Globus pallidus (tissue), 1 donor: ENCODE measurements at regions not wholly inside any gene's neighbourhood (a gene's known extent, or its start where the extent isn't known, plus 50 kb on each side); places are given as distances from the start of the nearest gene placed in this dataset.
"Not testable (repeated sequence)": the region's sequence is repeated elsewhere in the genome, so short reads cannot be mapped to it uniquely, and the experiment has no call there.

Experiments
- DNase-seq: peaks from one replicate; pipeline ENCODE4 v3.0.0-alpha.2; 2015; ENCODE audit warnings: low spot score

DNA sequence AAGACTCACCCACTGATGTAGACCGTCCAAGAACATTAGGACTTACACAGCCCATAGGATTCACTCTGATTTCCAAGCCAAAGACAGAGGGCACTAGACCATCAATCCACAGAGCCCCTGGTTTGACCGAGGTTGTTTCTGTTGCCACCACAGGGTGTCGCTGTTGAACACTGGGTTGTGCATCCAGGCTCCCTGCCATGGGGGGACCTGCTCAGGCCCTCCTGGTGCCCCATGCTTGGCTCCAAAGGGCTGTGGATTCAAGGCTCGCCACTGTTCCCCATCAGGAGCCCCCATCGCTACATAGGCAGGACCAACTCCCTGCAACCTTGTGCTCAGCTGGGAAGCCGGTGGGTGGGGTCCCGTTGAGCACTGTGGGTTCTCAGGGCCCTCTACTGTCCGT, 128.0 kb upstream of the ANO1 start:
- no peak for DNase-seq

DNA sequence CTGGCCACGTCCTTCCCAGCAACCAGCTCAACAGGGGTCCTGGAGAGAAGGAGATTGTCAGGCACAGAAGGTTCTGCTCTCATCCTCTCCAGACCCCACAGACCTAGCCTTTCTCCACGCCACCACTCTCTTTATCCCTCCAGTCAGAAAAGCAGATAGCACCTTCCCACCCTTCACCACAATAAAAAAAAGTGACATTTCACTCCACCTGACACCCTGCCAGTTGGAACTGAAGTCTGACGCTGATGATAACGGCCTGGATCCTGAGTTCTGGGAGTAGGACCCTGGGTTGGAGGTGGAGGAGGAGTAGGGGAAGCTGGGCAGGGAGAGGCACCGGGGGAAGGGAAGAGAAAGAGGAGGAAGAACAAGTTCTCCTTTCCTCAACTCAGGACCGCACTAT, 127.5 kb upstream of the ANO1 start:
- DNase-seq, result no peak

GRCh38 chr11:69951821-69952220, 126.3 kb upstream of the ANO1 start:
- DNase-seq, result no peak

- DNase-seq, result not testable (repeated sequence)
Measured at GRCh38 chr11:69952229-69952975, 125.7 kb upstream of the ANO1 start.

- DNase-seq, result no peak
Measured at GRCh38 chr11:69953356-69953755, 124.8 kb upstream of the ANO1 start.

DNA sequence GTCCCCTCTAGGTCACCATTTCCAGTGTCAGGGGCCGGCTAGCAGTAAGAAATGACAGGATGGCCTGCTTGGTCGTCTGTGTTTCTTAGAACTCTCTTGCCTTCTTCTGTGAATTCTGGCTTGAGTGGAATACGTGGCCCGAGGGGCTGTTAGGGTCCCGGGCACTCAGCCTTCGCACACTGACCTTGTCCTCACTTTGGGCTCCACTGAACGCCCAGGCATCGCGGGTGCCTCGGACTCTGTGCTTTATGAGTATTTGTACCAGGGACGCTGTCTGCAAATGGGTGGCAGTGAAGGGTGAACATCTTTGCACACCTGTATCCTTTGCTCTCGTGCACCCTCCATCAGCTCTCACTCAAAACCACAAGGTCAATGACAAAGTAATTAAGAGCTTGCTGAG, 123.4 kb upstream of the ANO1 start:
- no peak for DNase-seq

DNA sequence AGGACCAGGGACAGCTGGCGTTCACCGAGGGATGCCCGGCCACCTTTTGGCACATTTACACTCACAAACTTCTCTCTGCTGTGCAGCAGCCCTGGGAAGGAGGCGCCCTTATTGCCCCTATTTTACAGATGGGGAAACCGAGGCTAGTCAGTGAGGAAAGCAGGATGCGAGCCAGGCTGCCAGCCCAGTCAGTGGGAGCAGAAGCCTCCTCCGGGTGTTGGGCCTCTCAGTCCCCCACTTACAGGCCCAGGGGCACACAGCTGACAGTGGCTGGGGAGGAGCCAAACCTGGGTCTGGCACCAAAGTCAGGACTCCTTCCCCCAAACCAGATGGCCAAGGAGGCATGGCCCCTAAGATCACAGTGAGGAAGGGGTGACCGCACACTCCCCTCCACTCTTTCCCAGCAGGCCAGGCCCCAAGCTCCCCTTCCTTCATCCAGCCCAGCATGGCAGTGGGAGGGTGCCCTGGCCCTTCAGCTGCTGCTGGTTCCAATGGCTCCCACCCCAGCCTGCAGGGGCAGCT, 121.4 kb upstream of the ANO1 start:
- no peak for DNase-seq

DNA sequence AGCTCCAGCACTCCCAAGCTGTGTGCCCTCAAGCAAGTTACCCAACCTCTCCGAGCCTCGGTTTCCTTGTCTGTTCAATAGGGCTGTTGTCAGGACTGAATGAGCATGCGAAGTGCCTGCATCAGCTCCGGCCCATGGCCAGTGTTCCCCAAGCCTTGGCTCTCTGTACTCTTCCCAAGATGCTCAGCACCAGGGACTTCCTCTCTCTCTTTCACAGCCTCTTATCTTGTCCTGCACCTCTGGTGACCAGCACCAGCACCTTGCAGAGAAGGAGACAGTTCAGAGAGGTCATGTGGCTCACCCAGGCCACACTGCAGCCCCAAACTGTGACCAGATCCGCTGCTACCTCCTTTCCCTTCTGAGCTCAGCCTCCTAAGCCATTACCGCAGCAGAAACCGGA, 120.3 kb upstream of the ANO1 start:
- no peak for DNase-seq

GRCh38 chr11:69958308-69958707, 119.8 kb upstream of the ANO1 start:
- no peak for DNase-seq

DNA sequence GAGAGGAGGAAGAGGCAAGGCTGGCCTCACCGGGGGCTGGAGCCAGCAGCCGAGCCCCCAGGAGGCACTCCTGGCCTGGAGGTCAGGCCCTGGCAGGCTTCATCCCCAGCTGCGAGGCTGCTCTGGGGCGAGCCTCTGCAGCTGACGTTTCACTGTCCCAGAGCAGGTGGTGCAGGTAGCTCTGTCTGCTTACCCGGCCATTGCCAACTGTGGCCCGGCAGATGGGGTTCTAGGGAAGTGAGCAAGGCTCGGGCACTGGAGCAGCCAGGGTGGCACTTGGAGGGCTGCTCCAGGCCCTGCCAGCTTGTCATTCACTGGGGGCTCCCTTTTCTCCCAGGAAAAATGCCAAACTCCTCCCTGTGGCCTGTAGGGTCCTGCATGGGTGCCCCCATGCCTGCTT, 118.7 kb upstream of the ANO1 start:
- no peak for DNase-seq

- no peak for DNase-seq
Measured at GRCh38 chr11:69961738-69962137, 116.4 kb upstream of the ANO1 start.

GRCh38 chr11:69962152-69962551, 116.0 kb upstream of the ANO1 start:
- no peak for DNase-seq

GRCh38 chr11:69963533-69964246, 114.4 kb upstream of the ANO1 start:
- no peak for DNase-seq

DNA sequence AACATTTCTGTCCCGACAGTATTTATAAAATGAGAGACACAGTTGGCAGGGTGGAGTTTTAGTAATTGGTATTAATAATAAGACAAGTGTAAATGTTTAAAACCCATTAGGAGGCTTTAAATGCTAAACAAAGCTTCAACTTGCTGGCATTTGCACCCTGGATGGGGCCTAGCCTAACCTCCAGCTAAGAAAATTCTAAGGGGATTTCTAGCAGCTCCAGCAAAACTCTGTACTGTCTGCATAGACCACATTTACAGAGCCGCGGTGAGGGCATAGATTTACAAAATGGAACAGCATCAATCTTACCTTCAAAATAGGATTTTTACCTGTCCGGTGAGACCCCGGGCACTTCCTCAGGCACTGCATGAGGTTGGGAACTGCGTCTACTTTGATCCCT, 113.9 kb upstream of the ANO1 start:
- DNase-seq, result no peak

DNA sequence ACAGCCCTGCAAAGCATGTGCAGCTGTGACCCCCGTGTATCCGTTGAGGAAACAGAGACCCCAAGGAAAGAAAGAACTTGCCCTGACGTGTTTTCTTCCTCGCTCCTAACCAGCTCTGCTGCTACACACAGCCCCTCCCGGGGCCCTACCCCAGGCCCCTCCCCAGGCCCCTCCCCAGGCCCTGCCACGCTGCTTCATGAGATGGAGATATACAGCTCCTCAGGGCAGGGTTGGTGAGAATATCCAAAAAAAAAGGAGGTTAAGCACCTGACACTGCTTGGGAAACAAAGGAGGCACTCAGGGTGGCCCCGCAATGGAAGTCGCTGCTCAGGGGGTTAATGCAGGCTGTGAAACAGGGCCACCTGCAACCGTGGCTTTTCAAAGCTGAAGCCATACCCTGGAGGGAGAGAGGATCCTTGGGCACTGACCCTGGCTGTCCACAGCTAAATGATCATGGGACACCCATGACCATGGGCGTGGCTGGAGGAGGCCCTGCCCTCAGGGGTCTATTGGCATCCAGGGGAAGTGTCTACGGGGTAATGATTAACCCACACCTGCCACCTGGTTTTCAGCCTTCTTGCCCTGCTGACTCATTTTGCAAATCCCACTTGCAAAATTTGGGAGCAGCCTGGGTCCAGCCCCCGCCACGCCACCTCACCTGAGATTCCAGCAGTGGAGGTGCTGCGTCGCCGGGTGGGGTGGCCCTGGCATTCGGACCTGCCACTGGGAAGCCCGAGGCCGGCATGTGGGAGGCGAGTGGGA, 112.1 kb upstream of the ANO1 start:
- no peak for DNase-seq

DNA sequence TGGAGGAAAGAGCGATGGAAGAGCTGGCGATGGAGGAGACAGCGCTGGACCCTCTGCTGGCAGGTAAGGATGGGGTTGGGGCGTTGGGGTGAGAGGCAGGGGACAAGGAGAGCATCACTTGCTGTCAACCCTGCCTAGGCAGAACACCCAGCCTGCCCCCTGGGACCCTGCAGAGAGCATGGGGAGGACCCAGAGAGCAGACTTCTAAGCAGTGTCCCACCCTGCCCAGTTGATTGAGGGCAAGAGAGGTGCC, 111.6 kb upstream of the ANO1 start:
- DNase-seq, result no peak

DNA sequence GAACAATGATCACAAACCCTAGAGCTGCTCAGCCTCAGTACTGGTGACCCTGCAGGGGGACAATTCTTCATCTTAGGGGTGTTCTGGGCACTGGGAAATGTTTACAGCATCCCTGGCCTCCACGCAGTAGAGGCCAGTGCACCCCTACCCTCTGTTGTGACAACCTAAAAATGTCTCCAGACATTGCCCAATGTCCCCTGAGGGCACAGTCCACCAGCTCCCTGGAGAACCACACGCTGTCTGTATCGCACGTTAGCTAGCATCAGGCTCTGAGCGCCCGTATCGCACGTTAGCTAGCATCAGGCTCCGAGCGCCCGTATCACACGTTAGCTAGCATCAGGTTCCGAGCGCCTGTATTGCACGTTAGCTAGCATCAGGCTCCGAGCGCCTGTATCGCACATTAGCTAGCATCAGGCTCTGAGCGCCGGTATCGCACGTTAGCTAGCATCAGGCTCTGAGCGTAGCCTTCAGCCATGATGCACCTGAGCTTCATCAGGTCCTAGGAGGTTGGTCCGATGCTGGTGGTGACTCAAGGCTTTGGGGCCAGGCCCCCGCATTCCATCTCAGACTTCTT, 111.1 kb upstream of the ANO1 start:
- DNase-seq, result no peak

GRCh38 chr11:69967484-69967883, 110.6 kb upstream of the ANO1 start:
- no peak for DNase-seq

DNA sequence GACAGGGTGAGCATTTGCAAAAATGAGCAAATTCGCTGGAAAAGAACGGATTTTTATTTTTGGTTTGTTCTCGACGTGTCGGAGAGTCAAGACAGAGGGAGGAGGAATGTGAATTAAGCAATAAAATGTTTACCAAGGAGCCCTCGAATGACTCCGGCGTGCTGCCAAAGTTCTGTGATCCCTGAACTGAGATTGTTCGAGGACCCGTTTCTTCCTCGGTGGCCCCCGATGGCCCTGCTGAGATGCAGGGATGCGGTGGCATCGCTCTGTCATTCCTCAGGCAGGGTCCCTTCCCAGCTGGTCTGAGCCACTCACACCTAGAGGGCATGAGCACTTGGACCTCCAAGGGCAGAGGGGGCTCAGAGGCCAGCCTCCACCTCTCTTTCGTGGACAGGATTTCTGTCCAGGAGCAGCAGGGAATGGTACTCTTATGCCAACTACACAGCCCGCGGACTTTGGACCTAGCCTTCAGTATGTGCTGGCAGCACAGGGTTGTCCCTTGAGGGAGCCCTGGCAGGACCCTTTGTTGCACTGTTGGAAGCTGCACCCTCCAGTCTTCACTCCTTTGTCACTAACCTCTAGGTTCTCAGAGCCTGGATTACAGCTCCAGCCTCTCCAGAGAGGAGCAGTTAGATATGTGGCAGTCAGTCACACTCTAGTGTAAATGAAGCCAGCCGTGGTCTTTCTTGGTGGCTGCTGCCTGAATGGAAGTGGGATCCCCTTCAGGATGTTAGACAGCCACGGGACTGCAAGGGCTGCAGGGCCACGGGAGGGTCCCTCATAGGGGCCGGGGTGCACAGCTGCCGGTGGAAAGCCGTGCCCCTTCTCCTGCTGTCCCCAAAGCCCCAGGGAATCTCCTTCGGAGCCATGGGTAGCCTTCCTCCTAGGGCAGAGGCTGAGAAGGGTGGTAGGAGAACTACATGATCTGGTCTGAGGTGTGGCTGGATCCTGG, 109.4 kb upstream of the ANO1 start:
- DNase-seq, result no peak

DNA sequence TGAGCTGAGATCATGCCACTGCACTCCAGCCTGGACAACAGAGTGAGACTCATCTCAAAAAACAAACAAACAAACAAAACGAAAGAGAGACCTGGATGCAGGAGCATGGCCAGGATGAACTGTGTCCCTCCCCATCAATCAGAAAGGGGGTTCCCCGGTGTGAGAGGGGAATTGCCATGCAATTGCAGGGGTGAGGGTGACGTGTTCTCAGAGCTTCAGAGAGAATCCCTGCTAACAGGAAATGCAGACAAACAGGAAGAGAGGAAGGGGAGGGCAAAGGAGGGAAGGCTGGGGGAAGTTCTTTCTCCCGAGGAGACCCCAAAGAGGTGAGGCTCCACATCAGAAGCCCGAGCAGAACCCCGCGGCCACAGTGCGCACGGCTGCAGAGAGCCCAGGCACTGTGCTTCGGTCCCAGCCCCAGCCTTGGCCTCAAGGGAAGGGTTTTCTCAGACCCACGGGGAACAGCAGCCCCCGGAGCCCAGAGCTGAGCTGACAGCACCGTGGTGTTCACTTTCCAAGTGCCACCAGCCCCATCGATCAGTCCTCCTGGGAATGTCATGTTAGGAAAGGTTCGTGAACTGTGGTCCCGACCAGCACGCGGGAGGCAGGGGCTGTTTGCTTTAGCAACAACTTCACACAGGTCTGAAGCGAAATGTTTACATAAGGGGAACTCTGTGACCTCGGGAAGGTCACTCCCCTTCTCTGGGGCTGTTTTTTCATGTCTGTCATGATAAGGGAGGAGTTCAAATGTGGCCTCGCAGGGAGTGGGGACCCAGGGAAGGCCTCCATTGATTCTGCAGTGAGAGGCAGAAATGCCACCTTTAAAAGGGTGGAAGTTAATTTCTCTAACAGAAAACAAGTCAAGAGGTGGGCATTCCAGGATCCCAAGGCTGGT, 108.0 kb upstream of the ANO1 start:
- no peak for DNase-seq
